ENCODE measurements at regions not wholly inside any gene's neighbourhood (a gene's known extent, or its start where the extent isn't known, plus 50 kb on each side); places are given as distances from the start of the nearest gene placed in this dataset.
A peak's percentile ranks its signal among the peaks of the same experiment; 100 is the strongest.
"Not testable (repeated sequence)": the region's sequence is repeated elsewhere in the genome, so short reads cannot be mapped to it uniquely, and the experiment has no call there.

- TF ChIP-seq CTCF (IDR thresholded peaks at IDR 0.05): no peak
- intact Hi-C loops (cut with DNase I; ENCODE audit: low total_unique reads): no loop called here
These were observed 313.1 kb downstream of the SIPA1L2 start for GRCh38 chr1:232316864-232317263.

DNA sequence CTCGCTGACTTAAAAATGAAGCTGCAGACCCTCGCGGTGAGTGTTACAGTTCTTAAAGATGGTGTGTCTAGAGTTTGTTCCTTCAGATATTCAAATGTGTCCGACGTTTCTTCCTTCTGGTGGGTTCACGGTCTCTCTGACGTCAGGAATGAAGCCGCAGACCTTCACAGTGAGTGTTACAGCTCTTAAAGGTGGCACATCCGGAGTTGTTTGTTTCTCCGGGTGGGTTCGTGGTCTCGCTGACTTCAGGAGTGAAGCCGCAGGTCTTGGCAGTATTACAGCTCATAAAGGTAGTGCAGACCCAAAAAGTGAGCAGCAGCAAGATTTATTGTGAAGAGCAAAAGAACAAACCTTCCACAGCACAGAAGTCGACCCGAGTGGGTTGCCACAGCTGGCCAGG lies 316.1 kb downstream of the SIPA1L2 start:
- H3K27me3 ChIP-seq; H3K4me1 ChIP-seq; intact Hi-C loops (cut with DNase I; ENCODE audit: low total_unique reads); H3K27ac ChIP-seq; H3K36me3 ChIP-seq; H3K9me3 ChIP-seq; DNase-seq; H3K4me3 ChIP-seq: not testable (repeated sequence)

More at GRCh38 chr1:232316864-232317263, 313.1 kb downstream of the SIPA1L2 start:
- DNase-seq: no peak
- H3K4me1 ChIP-seq: no peaks in the 10 kb centered on the region
- no peaks in the 10 kb centered on the region for H3K27me3 ChIP-seq
- no peak overlapping the region for H3K27ac ChIP-seq
- peaks cover 0 to 10% (median 5%) of the 10 kb centered on the region in 3 donors for H3K9me3 ChIP-seq
- no peak overlapping the region for H3K4me3 ChIP-seq
- H3K36me3 ChIP-seq: no peaks in the 10 kb centered on the region

GRCh38 chr1:232310541-232310940 lies 319.4 kb downstream of the SIPA1L2 start:
- Histone ChIP-seq H3K9me3 (peaks cover 0 to 10% (median 5%) of the 10 kb centered on the region in 3 donors), H3K36me3 (no peaks in the 10 kb centered on the region), H3K4me1 (peaks cover 0 to 11% (median 8%) of the 10 kb centered on the region in 4 donors), H3K4me3 (no peak overlapping the region), H3K27ac (no peak overlapping the region), H3K27me3 (no peaks in the 10 kb centered on the region)
- intact Hi-C loops (cut with DNase I; ENCODE audit: low total_unique reads): no loop called here
- TF ChIP-seq CTCF (IDR thresholded peaks at IDR 0.05): no peak
- no peak for DNase-seq

DNA sequence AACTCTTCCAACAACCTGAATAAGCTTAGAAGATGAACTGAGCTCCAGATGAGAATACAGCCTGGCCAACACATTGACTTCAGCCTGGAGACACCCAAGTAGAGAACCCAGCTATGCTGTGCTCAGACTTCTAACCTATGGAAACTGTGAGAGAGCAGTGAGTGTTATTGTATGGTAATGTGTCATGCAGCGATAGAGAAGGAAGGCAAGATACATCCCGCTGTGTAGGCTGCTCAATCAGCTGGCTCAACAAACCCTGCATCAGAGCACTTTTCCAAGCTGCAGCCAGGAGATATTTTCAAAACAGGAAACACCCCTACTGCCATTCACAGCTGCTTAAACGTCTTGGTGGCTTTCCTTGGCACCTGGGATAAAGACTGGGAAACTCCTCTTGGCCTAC lies 321.3 kb downstream of the SIPA1L2 start:
- no peaks in the 10 kb centered on the region for H3K36me3 ChIP-seq
- H3K27me3 ChIP-seq: no peaks in the 10 kb centered on the region
- no peak overlapping the region for H3K27ac ChIP-seq
- TF ChIP-seq CTCF (IDR thresholded peaks at IDR 0.05): no peak
- H3K4me1 ChIP-seq: peaks cover 0 to 11% (median 8%) of the 10 kb centered on the region in 4 donors
- intact Hi-C loops (cut with DNase I; ENCODE audit: low total_unique reads): no loop called here
- peaks cover 0 to 9% (median 5%) of the 10 kb centered on the region in 3 donors for H3K9me3 ChIP-seq
- no peak overlapping the region for H3K4me3 ChIP-seq
- no peak for DNase-seq

GRCh38 chr1:232307296-232308017 lies 322.5 kb downstream of the SIPA1L2 start:
- intact Hi-C loops (cut with DNase I; ENCODE audit: low total_unique reads): no loop called here
- no peaks in the 10 kb centered on the region for H3K27me3 ChIP-seq
- H3K27ac ChIP-seq: no peak overlapping the region
- peaks cover 0 to 11% (median 8%) of the 10 kb centered on the region in 4 donors for H3K4me1 ChIP-seq
- no peak for TF ChIP-seq CTCF (IDR thresholded peaks at IDR 0.05)
- H3K4me3 ChIP-seq: no peak overlapping the region
- H3K9me3 ChIP-seq: no peaks in the 10 kb centered on the region
- no peaks in the 10 kb centered on the region for H3K36me3 ChIP-seq
- DNase-seq: peak in 1 of 2 donors; percentile 32

DNA sequence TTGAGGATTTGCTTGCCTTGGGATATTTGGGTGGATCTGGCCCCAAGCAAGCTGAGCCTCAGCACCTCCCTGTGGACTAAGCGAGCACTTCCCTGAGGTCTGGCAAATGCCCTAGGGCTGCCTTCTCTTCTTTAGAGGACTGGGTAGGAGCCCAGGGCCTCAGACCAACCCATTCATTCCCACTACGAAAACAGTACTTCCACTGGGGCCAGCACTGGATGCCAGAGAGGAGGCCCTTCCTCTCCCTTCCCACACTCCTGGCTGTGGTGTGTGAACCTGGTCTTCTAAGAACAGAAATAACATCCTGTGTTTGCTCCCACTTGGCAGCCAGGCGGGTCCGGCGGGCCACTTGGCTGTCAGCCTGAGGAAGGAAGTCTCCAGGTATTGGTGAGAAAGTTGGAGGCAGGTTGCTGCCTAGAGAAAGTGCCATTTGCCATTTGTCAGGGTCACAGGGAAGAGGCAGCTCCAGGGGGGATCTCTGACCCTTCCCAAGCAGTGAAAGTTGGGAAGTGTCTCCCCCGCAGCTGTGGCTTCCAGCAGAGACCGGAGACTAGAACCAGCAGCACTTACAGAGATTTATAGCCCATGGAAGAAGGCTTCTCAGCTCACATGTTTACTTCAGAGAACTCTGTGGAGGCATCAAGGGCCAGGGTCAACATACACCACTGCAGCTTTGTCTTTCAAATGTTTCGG lies 323.5 kb downstream of the SIPA1L2 start:
- no peaks in the 10 kb centered on the region for H3K9me3 ChIP-seq
- intact Hi-C loops (cut with DNase I; ENCODE audit: low total_unique reads): no loop called here
- H3K27me3 ChIP-seq: no peaks in the 10 kb centered on the region
- DNase-seq: peak in 1 of 2 donors; percentile 38
- H3K27ac ChIP-seq: peak overlapping the region; percentile 10 to 16
- no peaks in the 10 kb centered on the region for H3K36me3 ChIP-seq
- TF ChIP-seq CTCF (IDR thresholded peaks at IDR 0.05): peak in 1 of 2 experiments; percentile 13
- peaks cover 0 to 11% (median 8%) of the 10 kb centered on the region in 4 donors for H3K4me1 ChIP-seq
- no peak overlapping the region for H3K4me3 ChIP-seq

Data from tibial artery (tissue), 4 donors.